ENCODE measurements at regions not wholly inside any gene's neighbourhood (a gene's known extent, or its start where the extent isn't known, plus 50 kb on each side); places are given as distances from the start of the nearest gene placed in this dataset.

DNA sequence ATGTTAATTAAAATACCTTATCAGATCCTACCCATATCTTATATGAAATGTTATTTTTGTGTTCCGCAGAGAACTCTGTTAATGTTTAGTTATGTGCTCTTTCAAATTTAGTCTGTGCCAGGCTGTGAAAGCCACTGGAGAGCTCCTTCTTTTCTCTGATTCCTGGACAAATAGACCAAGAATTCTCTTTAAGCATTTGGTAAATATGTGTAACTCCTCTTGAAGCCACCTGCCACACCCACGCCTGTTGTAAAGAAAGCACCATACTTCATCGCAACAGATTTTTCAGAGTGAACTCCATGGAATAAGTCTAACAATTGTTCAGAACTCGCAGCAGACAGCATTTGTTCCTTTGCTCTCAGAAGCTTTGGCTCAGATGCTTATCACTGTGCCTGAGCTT, 301.1 kb downstream of the FAM170A start:
- Histone ChIP-seq H3K36me3 (ENCODE audit: low read depth) (no peaks in the 10 kb centered on the region), H3K4me3 (no peak overlapping the region), H3K4me1 (ENCODE audit: low read depth) (no peaks in the 10 kb centered on the region), H3K9me3 (no peaks in the 10 kb centered on the region)
- DNase-seq (no peak), ATAC-seq (no peak)
- TF ChIP-seq, protein P1, sequence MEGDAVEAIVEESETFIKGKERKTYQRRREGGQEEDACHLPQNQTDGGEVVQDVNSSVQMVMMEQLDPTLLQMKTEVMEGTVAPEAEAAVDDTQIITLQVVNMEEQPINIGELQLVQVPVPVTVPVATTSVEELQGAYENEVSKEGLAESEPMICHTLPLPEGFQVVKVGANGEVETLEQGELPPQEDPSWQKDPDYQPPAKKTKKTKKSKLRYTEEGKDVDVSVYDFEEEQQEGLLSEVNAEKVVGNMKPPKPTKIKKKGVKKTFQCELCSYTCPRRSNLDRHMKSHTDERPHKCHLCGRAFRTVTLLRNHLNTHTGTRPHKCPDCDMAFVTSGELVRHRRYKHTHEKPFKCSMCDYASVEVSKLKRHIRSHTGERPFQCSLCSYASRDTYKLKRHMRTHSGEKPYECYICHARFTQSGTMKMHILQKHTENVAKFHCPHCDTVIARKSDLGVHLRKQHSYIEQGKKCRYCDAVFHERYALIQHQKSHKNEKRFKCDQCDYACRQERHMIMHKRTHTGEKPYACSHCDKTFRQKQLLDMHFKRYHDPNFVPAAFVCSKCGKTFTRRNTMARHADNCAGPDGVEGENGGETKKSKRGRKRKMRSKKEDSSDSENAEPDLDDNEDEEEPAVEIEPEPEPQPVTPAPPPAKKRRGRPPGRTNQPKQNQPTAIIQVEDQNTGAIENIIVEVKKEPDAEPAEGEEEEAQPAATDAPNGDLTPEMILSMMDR (IDR thresholded peaks at IDR 0.05): no peak
- intact Hi-C loops (cut with DNase I, micrococcal nuclease): no loop called here

DNA sequence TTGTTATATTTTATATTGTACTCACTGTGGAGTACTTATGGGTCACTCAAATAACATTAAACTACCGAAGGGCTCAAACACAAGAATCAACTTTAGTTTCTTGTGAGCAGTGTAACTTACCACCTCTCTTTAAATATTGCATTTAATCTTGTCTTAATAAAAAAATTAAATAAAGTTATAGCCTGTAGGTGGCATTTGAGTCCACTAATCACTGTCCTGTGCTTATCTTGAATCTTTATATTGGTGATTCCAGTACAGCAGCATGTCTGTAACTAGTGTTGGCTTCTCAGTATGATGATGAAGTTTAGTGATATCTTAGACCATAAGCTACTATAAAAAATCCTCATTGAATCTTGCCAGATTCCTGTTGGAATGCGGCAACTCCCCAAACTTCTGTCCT, 313.8 kb downstream of the FAM170A start:
- no peak for DNase-seq
- H3K4me1 ChIP-seq (ENCODE audit: low read depth): no peaks in the 10 kb centered on the region
- no peaks in the 10 kb centered on the region for H3K36me3 ChIP-seq (ENCODE audit: low read depth)
- no peak for ATAC-seq
- no peak overlapping the region for H3K4me3 ChIP-seq
- intact Hi-C loops (cut with DNase I, micrococcal nuclease): loop anchor here in 1 of 2 donors (10.0 kb wide), 1 partner anchor 512 kb away; no protein-coding TSS in a partner anchor
- TF ChIP-seq, protein P1 (IDR thresholded peaks at IDR 0.05): no peak
- H3K9me3 ChIP-seq: no peaks in the 10 kb centered on the region

DNA sequence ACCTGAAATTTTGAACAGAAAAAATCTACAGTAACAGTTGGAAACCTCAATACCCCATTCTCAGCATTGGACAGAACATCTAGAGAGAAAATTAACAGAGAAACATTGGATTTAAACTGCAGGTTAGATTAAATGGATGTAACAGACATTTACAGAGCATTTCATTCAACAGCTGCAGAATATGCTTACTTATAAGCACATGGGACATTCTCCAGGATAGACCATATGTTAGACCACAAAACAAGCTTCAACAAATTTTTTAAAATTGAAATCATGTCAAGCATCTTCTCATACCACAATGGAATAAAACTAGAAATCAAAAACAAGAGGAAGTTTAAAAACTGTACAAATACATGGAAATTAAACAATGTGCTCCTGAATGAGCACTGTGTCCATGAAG, 316.3 kb downstream of the FAM170A start:
- ATAC-seq: no peak
- TF ChIP-seq, protein P1 (IDR thresholded peaks at IDR 0.05): no peak
- no peaks in the 10 kb centered on the region for H3K4me1 ChIP-seq (ENCODE audit: low read depth)
- intact Hi-C loops (cut with DNase I, micrococcal nuclease): loop anchor here in 1 of 2 donors (10.0 kb wide), 1 partner anchor 509 kb away; no protein-coding TSS in a partner anchor
- H3K4me3 ChIP-seq: no peak overlapping the region
- H3K9me3 ChIP-seq: no peaks in the 10 kb centered on the region
- no peaks in the 10 kb centered on the region for H3K36me3 ChIP-seq (ENCODE audit: low read depth)
- DNase-seq: no peak

DNA sequence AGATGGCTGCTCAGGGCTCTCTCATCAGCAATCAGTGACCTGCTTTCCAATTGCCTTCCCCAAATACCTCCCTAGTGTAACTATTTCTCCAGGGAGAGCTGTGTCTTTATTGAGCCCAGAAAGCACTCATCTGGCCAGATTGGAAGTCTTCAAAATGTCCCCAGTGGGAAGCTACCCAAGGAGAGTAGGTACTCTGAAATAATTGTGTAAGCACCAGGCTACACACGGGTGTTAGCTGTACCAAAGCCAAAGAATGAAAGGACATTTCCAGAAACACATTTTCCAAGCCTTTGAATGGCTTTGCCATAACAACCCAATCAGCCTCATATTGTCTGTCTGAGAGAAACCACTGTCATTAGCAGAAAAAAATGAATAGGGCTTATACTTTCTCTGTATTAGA, 318.8 kb downstream of the FAM170A start:
- H3K9me3 ChIP-seq: no peaks in the 10 kb centered on the region
- H3K4me3 ChIP-seq: no peak overlapping the region
- no peak for ATAC-seq
- no peaks in the 10 kb centered on the region for H3K36me3 ChIP-seq (ENCODE audit: low read depth)
- intact Hi-C loops (cut with DNase I, micrococcal nuclease): loop anchor here in 1 of 2 donors (10.0 kb wide), 1 partner anchor 507 kb away; no protein-coding TSS in a partner anchor
- TF ChIP-seq, protein P1 (IDR thresholded peaks at IDR 0.05): no peak
- DNase-seq: no peak
- no peaks in the 10 kb centered on the region for H3K4me1 ChIP-seq (ENCODE audit: low read depth)

DNA sequence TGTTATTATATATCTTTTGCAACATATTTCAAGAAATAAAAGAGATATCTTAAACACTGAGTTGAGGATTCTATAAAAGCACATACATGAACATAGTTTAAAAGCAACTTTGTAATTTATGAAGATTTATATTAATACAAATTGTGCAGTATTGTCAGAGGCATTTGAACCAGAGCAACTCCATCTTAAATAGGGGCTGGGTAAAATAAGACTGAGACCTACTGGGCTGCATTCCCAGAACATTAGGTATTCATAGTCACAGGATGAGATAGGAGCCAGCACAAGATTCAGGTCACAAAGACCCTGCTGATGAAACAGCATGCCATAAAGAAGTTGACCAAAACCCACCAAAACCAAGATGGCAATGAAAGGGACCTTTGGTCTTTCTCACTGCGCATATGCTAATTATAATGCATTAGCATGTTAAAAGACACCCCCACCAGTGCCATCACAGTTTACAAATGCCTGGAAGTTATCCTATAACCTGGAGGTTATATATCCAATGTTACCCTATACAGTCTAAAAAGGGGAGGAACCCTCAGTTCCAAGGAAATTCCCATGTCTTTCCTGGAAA, 320.2 kb downstream of the FAM170A start:
- ATAC-seq: no peak
- Histone ChIP-seq H3K4me1 (ENCODE audit: low read depth) (peaks cover 9% of the 10 kb centered on the region), H3K4me3 (no peak overlapping the region), H3K9me3 (no peaks in the 10 kb centered on the region), H3K36me3 (ENCODE audit: low read depth) (no peaks in the 10 kb centered on the region)
- intact Hi-C loops (cut with DNase I, micrococcal nuclease): loop anchor here in 1 of 2 donors (10.0 kb wide), 1 partner anchor 505 kb away; no protein-coding TSS in a partner anchor
- TF ChIP-seq, protein P1 (IDR thresholded peaks at IDR 0.05): no peak
- DNase-seq: no peak

Measured in mucosa of descending colon (tissue), 3 donors.